ENCODE measurements at regions not wholly inside any gene's neighbourhood (a gene's known extent, or its start where the extent isn't known, plus 50 kb on each side); places are given as distances from the start of the nearest gene placed in this dataset.

- no peak for DNase-seq
Observed at GRCh38 chr5:110072651-110073050, 382.9 kb downstream of the MAN2A1 start.

GRCh38 chr5:110073534-110073933, 383.8 kb downstream of the MAN2A1 start:
- DNase-seq = no peak

GRCh38 chr5:110075656-110076055, 385.9 kb downstream of the MAN2A1 start:
- DNase-seq = no peak

- no peak for DNase-seq
Observed at GRCh38 chr5:110077147-110077546, 387.4 kb downstream of the MAN2A1 start.

- no peak for DNase-seq
Observed at GRCh38 chr5:110082194-110082593, 392.5 kb downstream of the MAN2A1 start.

- no peak for DNase-seq
Observed at GRCh38 chr5:110082863-110083262, 393.1 kb downstream of the MAN2A1 start.

- DNase-seq = no peak
Observed at GRCh38 chr5:110085826-110086225, 396.1 kb downstream of the MAN2A1 start.

- DNase-seq = peak in 10 of 56 donors; percentile 1 to 64 (median 10)
Observed at GRCh38 chr5:110086658-110087388, 397.1 kb downstream of the MAN2A1 start.

GRCh38 chr5:110087829-110088228, 398.1 kb downstream of the MAN2A1 start:
- DNase-seq = no peak

- DNase-seq = no peak
Observed at GRCh38 chr5:110088676-110089436, 399.1 kb downstream of the MAN2A1 start.

GRCh38 chr5:110092955-110093785, 403.4 kb downstream of the MAN2A1 start:
- no peak for DNase-seq

GRCh38 chr5:110094109-110094508, 404.4 kb downstream of the MAN2A1 start:
- DNase-seq = no peak

- no peak for DNase-seq
Observed at GRCh38 chr5:110094548-110094947, 404.8 kb downstream of the MAN2A1 start.

GRCh38 chr5:110096419-110096818, 406.7 kb downstream of the MAN2A1 start:
- no peak for DNase-seq

- DNase-seq = no peak
Observed at GRCh38 chr5:110099572-110099971, 409.8 kb downstream of the MAN2A1 start.

GRCh38 chr5:110103081-110103480, 413.4 kb downstream of the MAN2A1 start:
- no peak for DNase-seq

- DNase-seq = no peak
Observed at GRCh38 chr5:110104060-110104725, 414.5 kb downstream of the MAN2A1 start.

- DNase-seq = no peak
Observed at GRCh38 chr5:110104726-110105669, 415.3 kb downstream of the MAN2A1 start.

- peak in 1 of 56 donors; percentile 0 for DNase-seq
Observed at GRCh38 chr5:110105692-110106091, 416.0 kb downstream of the MAN2A1 start.

GRCh38 chr5:110106750-110107149, 417.0 kb downstream of the MAN2A1 start:
- DNase-seq = no peak
